GM12878 (cell line): ENCODE measurements at regions not wholly inside any gene's neighbourhood (a gene's known extent, or its start where the extent isn't known, plus 50 kb on each side); places are given as distances from the start of the nearest gene placed in this dataset.

Source experiments
- ATAC-seq: fragments of 200-7000 bp; cut with Tn5 transposase; 3 replicates; pipeline ENCODE4 v1.9.1; 2020; ENCODE audit warnings: mild to moderate bottlenecking, moderate library complexity
- BruUV-seq: library from RNA; stranded (reverse); fragments of 400-500 nt; replicated peaks from 2 replicates; lab custom pipeline; 2021; lab: Mats Ljungman, UMichigan
- CTCF ChIA-PET: fragments of 300-600 bp; sonication (Branson Sonifier 250); formaldehyde crosslinking; extraction: SDS; loops from one replicate; lab custom pipeline; 2021; ENCODE audit warnings: inconsistent platforms; lab: Yijun Ruan, JAX
- POLR2A ChIA-PET: fragments of 350-600 bp; formaldehyde crosslinking; extraction: SDS; loops from one replicate; lab custom pipeline; 2021; ENCODE audit warnings: inconsistent platforms; lab: Charles Lee
- RAD21 ChIA-PET: fragments of 300-600 bp; sonication (Branson Sonifier 250); formaldehyde crosslinking; loops from one replicate; lab custom pipeline; 2023; ENCODE audit warnings: antibody characterized with exemption; ENCODE audit not compliant: unreplicated experiment; lab: Charles Lee
- SMC1A ChIA-PET: fragments of 300-600 bp; sonication (Branson Sonifier 250); formaldehyde crosslinking; loops from one replicate; lab custom pipeline; 2023; ENCODE audit not compliant: unreplicated experiment, uncharacterized antibody; lab: Charles Lee
- DNase-seq: peaks from one replicate; pipeline ENCODE4 v3.0.0-alpha.2; 2011; ENCODE audit warnings: low read depth, low spot score
- FAIRE-seq: peaks from 3 replicates; lab custom pipeline; 2011; peaks lifted over from hg19 to GRCh38; lab: Jason Lieb, UNC
- H2AFZ ChIP-seq: 2 replicates; pipeline ENCODE4 v1.6.0; 2011; ENCODE audit warnings: low read depth, low read length, control low read depth; ENCODE audit not compliant: control insufficient read depth
- H3K27ac ChIP-seq: 2 replicates; pipeline ENCODE4 v1.5.1; 2011; ENCODE audit warnings: control low read depth; ENCODE audit not compliant: control insufficient read depth, insufficient read depth
- H3K27me3 ChIP-seq, 2 experiments: replicated peaks in 1 of 2; 2 replicates each; pipeline versions ENCODE4 v1.6.0 to v1.6.1; 2011; ENCODE audit warnings: low read length in 1 of 2; ENCODE audit not compliant: control insufficient read depth in 2 of 2, insufficient read depth in 2 of 2
- H3K36me3 ChIP-seq, 2 experiments: 2 replicates each; pipeline ENCODE4 v1.5.1; 2011; ENCODE audit warnings: low read length in 1 of 2; ENCODE audit not compliant: control insufficient read depth in 2 of 2, insufficient read depth in 2 of 2
- H3K4me1 ChIP-seq: 2 replicates; pipeline ENCODE4 v1.6.1; 2011; ENCODE audit warnings: mild to moderate bottlenecking, low read length, moderate library complexity, mixed read lengths; ENCODE audit not compliant: control insufficient read depth, insufficient read depth
- H3K4me2 ChIP-seq: 2 replicates; pipeline ENCODE4 v1.6.0; 2011; ENCODE audit warnings: control low read depth; ENCODE audit not compliant: control insufficient read depth, insufficient read depth
- H3K4me3 ChIP-seq: fragments of 200-600 bp; sonication (generic); 2 replicates; pipeline ENCODE4 v1.5.1; 2016
- H3K79me2 ChIP-seq: 2 replicates; pipeline ENCODE4 v1.6.0; 2011; ENCODE audit warnings: low read length; ENCODE audit not compliant: control insufficient read depth, insufficient read depth
- H3K9ac ChIP-seq: 2 replicates; pipeline ENCODE4 v1.8.0; 2011; ENCODE audit warnings: low read length, control low read depth, mixed read lengths; ENCODE audit not compliant: control insufficient read depth, insufficient read depth
- H3K9me3 ChIP-seq: replicated peaks from 3 replicates; pipeline ENCODE4 v1.5.1; 2011; ENCODE audit warnings: mild to moderate bottlenecking, low read length; ENCODE audit not compliant: control insufficient read depth, insufficient read depth
- H4K20me1 ChIP-seq: 2 replicates; pipeline ENCODE4 v1.6.0; 2011; ENCODE audit not compliant: control insufficient read depth, insufficient read depth
- BACH1 ChIP-seq: fragments of 450-650 bp; IDR thresholded peaks from 2 replicates; pipeline ENCODE4 v1.6.1; 2017; ENCODE audit warnings: mild to moderate bottlenecking, borderline replicate concordance
- IRF3 ChIP-seq: fragments of 450-650 bp; IDR thresholded peaks from 2 replicates; pipeline ENCODE4 v1.6.1; 2014; ENCODE audit warnings: mild to moderate bottlenecking
- KAT2A ChIP-seq: conservative IDR thresholded peaks from 2 replicates; pipeline ENCODE4 v1.6.1; 2011; ENCODE audit warnings: low read depth, low read length; ENCODE audit not compliant: control insufficient read depth
- NFYA ChIP-seq: IDR thresholded peaks from 2 replicates; pipeline ENCODE4 v1.6.1; 2011; ENCODE audit warnings: low read depth, mild to moderate bottlenecking, low read length, improper control_type of control experiment, borderline replicate concordance
- PRDM15 ChIP-seq: fragments of 450-650 bp; formaldehyde crosslinking; IDR thresholded peaks from 2 replicates; pipeline ENCODE4 v1.4.0; 2020; ENCODE audit warnings: mild to moderate bottlenecking, moderate library complexity
- TBL1XR1 ChIP-seq: IDR thresholded peaks from 2 replicates; pipeline ENCODE4 v1.6.1; 2012; ENCODE audit warnings: low read depth, low read length, improper control_type of control experiment
- ZNF24 ChIP-seq: fragments of 450-650 bp; IDR thresholded peaks from 2 replicates; pipeline ENCODE4 v1.6.1; 2017; ENCODE audit warnings: antibody characterized with exemption, mild to moderate bottlenecking
- WGBS: methylation state at CpG from one replicate; pipeline ENCODE4 v1.1.6; 2016; ENCODE audit warnings: low lambda C conversion rate; ENCODE audit not compliant: insufficient replicate concordance, insufficient coverage; ENCODE audit errors: missing lambda C conversion rate; 5-methylcytosine and 5-hydroxymethylcytosine counted together
- in situ Hi-C: fragments of 300-500 bp; cut with MboI; formaldehyde crosslinking; loops from 9 replicates; pipeline ENCODE4 v1.14.3; 2018; ENCODE audit warnings: mixed read lengths
- intact Hi-C: fragments of 100-400 bp; cut with micrococcal nuclease; formaldehyde crosslinking; loops from one replicate; pipeline ENCODE4 v1.14.2; 2022; ENCODE audit not compliant: unreplicated experiment

GRCh38 chr5:173798127-173798810 lies 89.9 kb upstream of the CPEB4 start:
- no peak for TF ChIP-seq ZNF24
- no peak for TF ChIP-seq TBL1XR1
- no peak for TF ChIP-seq NFYA
- no peak for TF ChIP-seq PRDM15 (CRISPR knock-in tag)
- TF ChIP-seq IRF3, result no peak
- TF ChIP-seq BACH1, result no peak
- no peak for TF ChIP-seq KAT2A
- 79% methylated on average over 4 of the region's 4 CpGs for WGBS
- Histone ChIP-seq H3K9ac (no peak overlapping the region), H3K27me3 (no peaks in the 10 kb centered on the region), H3K9me3 (no peaks in the 10 kb centered on the region), H3K27ac (no peak overlapping the region), H3K4me2 (no peak overlapping the region), H3K36me3 (no peaks in the 10 kb centered on the region), H3K4me1 (peaks cover 7% of the 10 kb centered on the region), H3K79me2 (no peaks in the 10 kb centered on the region), H4K20me1 (no peaks in the 10 kb centered on the region), H3K4me3 (no peak overlapping the region), H2AFZ (no peak overlapping the region)
- ChIA-PET POLR2A (no interaction called here), RAD21 (no interaction called here), CTCF (interaction anchor here (1.2 to 5.6 kb wide), 3 partner anchors 9 to 125 kb away, joined by 3 to 34 read pairs (median 3); no protein-coding TSS in a partner anchor), SMC1A (interaction anchor here (1.0 to 4.3 kb wide), 7 partner anchors 11 to 172 kb away, joined by 3 to 18 read pairs (median 4); no protein-coding TSS in a partner anchor)
- BruUV-seq, result no TSS peak
- FAIRE-seq (no peak), ATAC-seq (no peak), DNase-seq (no peak)
- intact Hi-C loops, result no loop called here
- in situ Hi-C loops, result no loop called here
